Keratinocyte (primary cell): ENCODE measurements at regions not wholly inside any gene's neighbourhood (a gene's known extent, or its start where the extent isn't known, plus 50 kb on each side); places are given as distances from the start of the nearest gene placed in this dataset.

ENCODE experiments used
- EZH2 ChIP-seq: IDR thresholded peaks from one replicate; pipeline ENCODE4 v1.6.1; 2012; ENCODE audit warnings: inconsistent platforms, mild to moderate bottlenecking, low read length, moderate library complexity
- TF ChIP-seq, protein P1 (sequence below), 3 experiments: IDR thresholded peaks in 1 of 3; conservative IDR thresholded peaks in 1 of 3; optimal IDR thresholded peaks in 1 of 3; 2 replicates in 2 of 3; 3 replicates in 1 of 3; pipeline versions ENCODE3 to v1.5.1; 2011; ENCODE audit warnings: low read length in 3 of 3, mild to moderate bottlenecking in 3 of 3, moderate library complexity in 2 of 3, control low read depth in 1 of 3, inconsistent platforms in 1 of 3; ENCODE audit not compliant: insufficient read depth in 2 of 3; ENCODE audit errors: extremely low read depth in 1 of 3

DNA sequence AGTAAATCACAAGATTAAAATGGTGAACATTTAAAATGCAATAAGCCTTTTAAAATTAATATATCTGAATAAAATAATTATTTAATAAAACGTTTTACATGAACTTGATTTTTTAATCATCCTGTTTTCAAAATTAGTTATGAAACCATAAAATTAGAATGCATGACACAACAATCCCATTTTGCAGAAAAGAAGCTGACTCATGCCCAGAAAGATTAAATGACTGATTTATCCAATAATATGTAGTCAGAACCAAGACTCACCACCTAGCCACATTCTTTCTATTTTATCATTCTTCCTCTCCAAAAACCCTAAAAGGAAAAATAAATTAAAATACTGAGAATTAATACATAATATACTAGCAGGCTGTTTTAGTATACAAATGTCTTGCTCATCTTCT is 83.0 kb upstream of the LGR5 start:
- TF ChIP-seq, protein P1, sequence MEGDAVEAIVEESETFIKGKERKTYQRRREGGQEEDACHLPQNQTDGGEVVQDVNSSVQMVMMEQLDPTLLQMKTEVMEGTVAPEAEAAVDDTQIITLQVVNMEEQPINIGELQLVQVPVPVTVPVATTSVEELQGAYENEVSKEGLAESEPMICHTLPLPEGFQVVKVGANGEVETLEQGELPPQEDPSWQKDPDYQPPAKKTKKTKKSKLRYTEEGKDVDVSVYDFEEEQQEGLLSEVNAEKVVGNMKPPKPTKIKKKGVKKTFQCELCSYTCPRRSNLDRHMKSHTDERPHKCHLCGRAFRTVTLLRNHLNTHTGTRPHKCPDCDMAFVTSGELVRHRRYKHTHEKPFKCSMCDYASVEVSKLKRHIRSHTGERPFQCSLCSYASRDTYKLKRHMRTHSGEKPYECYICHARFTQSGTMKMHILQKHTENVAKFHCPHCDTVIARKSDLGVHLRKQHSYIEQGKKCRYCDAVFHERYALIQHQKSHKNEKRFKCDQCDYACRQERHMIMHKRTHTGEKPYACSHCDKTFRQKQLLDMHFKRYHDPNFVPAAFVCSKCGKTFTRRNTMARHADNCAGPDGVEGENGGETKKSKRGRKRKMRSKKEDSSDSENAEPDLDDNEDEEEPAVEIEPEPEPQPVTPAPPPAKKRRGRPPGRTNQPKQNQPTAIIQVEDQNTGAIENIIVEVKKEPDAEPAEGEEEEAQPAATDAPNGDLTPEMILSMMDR (optimal IDR thresholded peaks at IDR 0.05 in 1 of 3, IDR thresholded peaks at IDR 0.05 in 1 of 3, conservative IDR thresholded peaks at IDR 0.05 in 1 of 3; ENCODE audit: extremely low read depth in 1 of 3, insufficient read depth in 2 of 3, low read length in 3 of 3) = no peak
- no peak for TF ChIP-seq EZH2
